HEK293T (cell line): ENCODE measurements at regions not wholly inside any gene's neighbourhood (a gene's known extent, or its start where the extent isn't known, plus 50 kb on each side); places are given as distances from the start of the nearest gene placed in this dataset.

ENCODE experiments used
- BHLHE40 ChIP-seq: fragments of 450-650 bp; IDR thresholded peaks from 2 replicates; pipeline ENCODE4 v1.6.1; 2016; ENCODE audit warnings: mild to moderate bottlenecking, moderate library complexity, borderline replicate concordance
- CTBP1 ChIP-seq: fragments of 450-650 bp; IDR thresholded peaks from 2 replicates; pipeline ENCODE4 v1.6.1; 2016; ENCODE audit warnings: borderline replicate concordance
- ELF4 ChIP-seq: fragments of 450-650 bp; IDR thresholded peaks from 2 replicates; pipeline ENCODE4 v1.6.1; 2017; ENCODE audit warnings: antibody characterized with exemption
- FOXA1 ChIP-seq: fragments of 450-650 bp; IDR thresholded peaks from 2 replicates; pipeline ENCODE4 v1.6.1; 2016; ENCODE audit warnings: mild to moderate bottlenecking
- FOXK2 ChIP-seq: fragments of 450-650 bp; IDR thresholded peaks from 2 replicates; pipeline ENCODE4 v1.6.1; 2016; ENCODE audit warnings: mild to moderate bottlenecking
- FOXM1 ChIP-seq: fragments of 450-650 bp; IDR thresholded peaks from 2 replicates; pipeline ENCODE4 v1.6.1; 2017; ENCODE audit warnings: mild to moderate bottlenecking, borderline replicate concordance
- LEF1 ChIP-seq: fragments of 450-650 bp; IDR thresholded peaks from 2 replicates; pipeline ENCODE4 v1.6.1; 2017; ENCODE audit warnings: mild to moderate bottlenecking, borderline replicate concordance
- NFRKB ChIP-seq: fragments of 450-650 bp; IDR thresholded peaks from 2 replicates; pipeline ENCODE4 v1.6.1; 2016; ENCODE audit warnings: mild to moderate bottlenecking, moderate library complexity
- SP1 ChIP-seq: fragments of 450-650 bp; IDR thresholded peaks from 2 replicates; pipeline ENCODE4 v1.6.1; 2017
- ZNF384 ChIP-seq: fragments of 450-650 bp; IDR thresholded peaks from 2 replicates; pipeline ENCODE4 v1.6.1; 2016

DNA sequence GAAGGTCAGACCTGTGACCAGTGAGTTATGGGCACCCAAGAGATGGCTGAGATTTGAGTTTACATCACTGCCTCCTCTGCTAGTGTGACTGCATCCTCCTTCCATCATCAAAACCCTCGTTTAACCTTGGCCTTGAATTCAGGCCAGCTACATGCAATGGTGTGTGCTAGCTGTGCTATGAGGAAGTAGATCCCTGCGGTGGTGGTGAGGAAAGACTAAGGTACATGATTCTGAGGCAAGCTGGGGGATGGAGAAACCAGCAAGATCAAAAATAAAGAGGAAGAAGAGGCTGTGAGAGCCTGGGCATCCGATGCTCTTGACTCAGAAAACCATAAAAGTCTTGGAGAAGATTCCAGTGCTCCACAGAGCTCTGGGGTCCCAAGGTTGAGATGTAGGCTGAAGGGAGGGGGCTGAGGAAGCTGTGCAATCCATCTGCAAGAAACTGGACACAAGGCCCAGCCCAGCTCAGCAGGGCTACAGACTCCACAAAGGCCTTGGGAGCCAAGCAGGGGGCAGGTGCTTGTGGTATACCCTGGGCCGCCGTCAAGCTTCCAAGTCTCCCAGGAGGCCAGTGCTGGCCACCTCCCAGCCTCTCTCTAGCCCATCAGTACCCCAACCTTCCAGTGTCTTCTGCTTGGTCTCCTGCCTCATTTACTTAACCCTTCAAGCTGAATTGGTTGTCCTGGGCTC, 774.8 kb downstream of the VRK1 start:
- TF ChIP-seq BHLHE40, result no peak
- TF ChIP-seq NFRKB, result no peak
- TF ChIP-seq LEF1, result no peak
- no peak for TF ChIP-seq FOXK2
- TF ChIP-seq ELF4, result no peak
- no peak for TF ChIP-seq SP1
- TF ChIP-seq CTBP1, result no peak
- TF ChIP-seq FOXA1, result no peak
- TF ChIP-seq FOXM1, result no peak
- TF ChIP-seq ZNF384, result no peak
